Ishikawa (cell line): ENCODE measurements at regions not wholly inside any gene's neighbourhood (a gene's known extent, or its start where the extent isn't known, plus 50 kb on each side); places are given as distances from the start of the nearest gene placed in this dataset.

Experiments used
- CEBPB ChIP-seq: IDR thresholded peaks from 2 replicates; pipeline ENCODE4 v1.6.1; 2012
- CREB1 ChIP-seq: IDR thresholded peaks from 2 replicates; pipeline ENCODE4 v1.6.1; 2012; ENCODE audit warnings: low read depth
- EGR1 ChIP-seq: IDR thresholded peaks from 2 replicates; pipeline ENCODE4 v1.6.1; 2012
- EP300 ChIP-seq: IDR thresholded peaks from 2 replicates; pipeline ENCODE4 v1.6.1; 2012; ENCODE audit warnings: borderline replicate concordance
- FOXM1 ChIP-seq: IDR thresholded peaks from 2 replicates; pipeline ENCODE4 v1.6.1; 2012; ENCODE audit warnings: low read depth, borderline replicate concordance
- MAX ChIP-seq: IDR thresholded peaks from 2 replicates; pipeline ENCODE4 v1.6.1; 2012
- NFIC ChIP-seq: IDR thresholded peaks from 2 replicates; pipeline ENCODE4 v1.6.1; 2012
- RAD21 ChIP-seq: IDR thresholded peaks from 2 replicates; pipeline ENCODE4 v1.6.1; 2012; ENCODE audit warnings: low read depth
- REST ChIP-seq: IDR thresholded peaks from 2 replicates; pipeline ENCODE4 v1.6.1; 2012; ENCODE audit warnings: low read depth, mild to moderate bottlenecking
- TAF1 ChIP-seq: IDR thresholded peaks from 2 replicates; pipeline ENCODE4 v1.6.1; 2012; ENCODE audit warnings: low read depth, mild to moderate bottlenecking
- TCF12 ChIP-seq: IDR thresholded peaks from 2 replicates; pipeline ENCODE4 v1.6.1; 2012; ENCODE audit warnings: low read depth
- TEAD4 ChIP-seq: IDR thresholded peaks from 2 replicates; pipeline ENCODE4 v1.6.1; 2012
- USF1 ChIP-seq: IDR thresholded peaks from 2 replicates; pipeline ENCODE4 v1.6.1; 2012
- YY1 ChIP-seq: IDR thresholded peaks from 2 replicates; pipeline ENCODE4 v1.6.1; 2012; ENCODE audit warnings: low read depth
- ZBTB7A ChIP-seq: IDR thresholded peaks from 2 replicates; pipeline ENCODE4 v1.6.1; 2012; ENCODE audit warnings: low read depth

GRCh38 chr5:82397741-82398320 lies 119.7 kb upstream of the RPS23 start:
- no peak for TF ChIP-seq FOXM1
- TF ChIP-seq TCF12, result no peak
- TF ChIP-seq EGR1, result no peak

GRCh38 chr5:82396871-82397514 lies 118.8 kb upstream of the RPS23 start:
- TF ChIP-seq CREB1 (no peak), ZBTB7A (no peak), YY1 (no peak), EGR1 (no peak), CEBPB (no peak), MAX (no peak), TCF12 (no peak), TEAD4 (no peak), NFIC (no peak)

GRCh38 chr5:82396396-82396795 lies 118.2 kb upstream of the RPS23 start:
- TF ChIP-seq EGR1 (no peak), TCF12 (no peak), CEBPB (no peak), YY1 (no peak), RAD21 (no peak), USF1 (no peak), TAF1 (no peak), ZBTB7A (no peak), MAX (no peak), FOXM1 (no peak), REST (no peak), CREB1 (no peak), NFIC (no peak), EP300 (no peak), TEAD4 (no peak)

GRCh38 chr5:82393951-82394350 lies 115.8 kb upstream of the RPS23 start:
- TF ChIP-seq RAD21 (no peak), MAX (no peak), TEAD4 (no peak), CEBPB (no peak), REST (no peak), NFIC (no peak), TAF1 (no peak), EGR1 (no peak), TCF12 (no peak), ZBTB7A (no peak), USF1 (no peak), FOXM1 (no peak), YY1 (no peak), CREB1 (no peak)

- TF ChIP-seq TEAD4 (no peak), CEBPB (no peak), YY1 (no peak), TAF1 (no peak), EP300 (no peak), ZBTB7A (no peak), NFIC (no peak), RAD21 (no peak), TCF12 (no peak), CREB1 (no peak), EGR1 (no peak), MAX (no peak)
These were observed 111.9 kb upstream of the RPS23 start for GRCh38 chr5:82390088-82390487.

GRCh38 chr5:82389347-82389746 lies 111.2 kb upstream of the RPS23 start:
- TF ChIP-seq TEAD4, result no peak
- no peak for TF ChIP-seq TCF12
- no peak for TF ChIP-seq YY1
- no peak for TF ChIP-seq USF1
- no peak for TF ChIP-seq EGR1
- TF ChIP-seq TAF1, result no peak
- TF ChIP-seq ZBTB7A, result no peak
- TF ChIP-seq CREB1, result no peak
- no peak for TF ChIP-seq NFIC
- no peak for TF ChIP-seq MAX
- no peak for TF ChIP-seq REST
- no peak for TF ChIP-seq EP300
- no peak for TF ChIP-seq FOXM1
- no peak for TF ChIP-seq CEBPB
